ENCODE measurements at regions not wholly inside any gene's neighbourhood (a gene's known extent, or its start where the extent isn't known, plus 50 kb on each side); places are given as distances from the start of the nearest gene placed in this dataset.

- TF ChIP-seq CTCF (IDR thresholded peaks at IDR 0.05) = no peak
- TF ChIP-seq POLR2AphosphoS5 (IDR thresholded peaks at IDR 0.05) = no peak
- TF ChIP-seq POLR2A (IDR thresholded peaks at IDR 0.05; ENCODE audit: low read depth) = no peak
- TF ChIP-seq EP300 (IDR thresholded peaks at IDR 0.05) = no peak
These were observed 226.2 kb upstream of the BCOR start for GRCh38 chrX:40323977-40324376.

Data from esophagus muscularis mucosa (tissue), 4 donors.